Thyroid gland (tissue), 4 donors: ENCODE measurements at regions not wholly inside any gene's neighbourhood (a gene's known extent, or its start where the extent isn't known, plus 50 kb on each side); places are given as distances from the start of the nearest gene placed in this dataset.

Experiments used
- CTCF ChIP-seq, 6 experiments: fragments of 200-600 bp in 3 of 6; fragments of 450-650 bp in 3 of 6; sonication (generic) in 3 of 6; IDR thresholded peaks; one replicate each; pipeline ENCODE4 v1.5.1; 2016 to 2019; ENCODE audit warnings: antibody characterized with exemption in 6 of 6, mild to moderate bottlenecking in 2 of 6, inconsistent platforms in 1 of 6, moderate library complexity in 1 of 6
- POLR2A ChIP-seq, 2 donors: fragments of 450-650 bp; IDR thresholded peaks; one replicate each; pipeline ENCODE4 v1.6.1; 2017; ENCODE audit warnings: antibody characterized with exemption in 2 of 2, mild to moderate bottlenecking in 2 of 2, moderate library complexity in 1 of 2

- TF ChIP-seq CTCF (IDR thresholded peaks at IDR 0.05) (no peak), POLR2A (IDR thresholded peaks at IDR 0.05) (no peak)
These were observed 503.6 kb upstream of the PAPPA start for GRCh38 chr9:115649991-115650472.
